ENCODE measurements at regions not wholly inside any gene's neighbourhood (a gene's known extent, or its start where the extent isn't known, plus 50 kb on each side); places are given as distances from the start of the nearest gene placed in this dataset.

DNA sequence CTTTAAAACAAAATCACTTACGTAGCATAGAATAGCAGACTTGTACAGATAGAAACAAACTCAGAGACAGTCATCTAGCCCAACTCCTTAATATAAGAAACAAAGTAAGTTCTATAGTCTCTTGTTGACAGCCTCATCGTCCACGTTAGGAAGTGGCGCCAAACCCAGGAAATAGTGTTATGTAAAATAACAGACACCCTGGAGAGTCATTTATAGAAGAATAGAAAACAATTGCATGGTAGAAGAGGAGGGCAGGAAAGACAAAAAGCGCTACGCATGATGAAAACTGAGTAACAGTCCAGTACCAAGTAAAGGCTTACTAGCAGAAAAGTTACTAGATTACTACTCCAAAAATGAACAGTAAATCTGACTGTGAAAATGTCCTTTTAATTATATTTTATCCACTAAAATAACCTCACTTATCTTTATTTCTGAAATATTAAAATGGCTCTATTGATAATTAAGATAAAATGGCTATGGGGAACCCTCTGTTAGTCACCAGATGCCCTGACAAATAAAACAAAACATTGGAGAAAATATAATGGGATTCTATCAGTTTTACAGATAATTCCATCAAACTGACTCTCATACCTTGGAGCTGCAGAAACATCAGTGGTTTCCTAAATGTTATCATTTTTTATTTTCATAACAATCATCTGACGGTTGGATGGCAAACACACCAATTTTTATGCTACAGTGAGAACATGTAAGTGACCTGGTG, 434.0 kb upstream of the C9orf72 start:
- H3K27ac ChIP-seq = no peak overlapping the region
- intact Hi-C loops (cut with DNase I) = no loop called here
- TF ChIP-seq, protein P1, sequence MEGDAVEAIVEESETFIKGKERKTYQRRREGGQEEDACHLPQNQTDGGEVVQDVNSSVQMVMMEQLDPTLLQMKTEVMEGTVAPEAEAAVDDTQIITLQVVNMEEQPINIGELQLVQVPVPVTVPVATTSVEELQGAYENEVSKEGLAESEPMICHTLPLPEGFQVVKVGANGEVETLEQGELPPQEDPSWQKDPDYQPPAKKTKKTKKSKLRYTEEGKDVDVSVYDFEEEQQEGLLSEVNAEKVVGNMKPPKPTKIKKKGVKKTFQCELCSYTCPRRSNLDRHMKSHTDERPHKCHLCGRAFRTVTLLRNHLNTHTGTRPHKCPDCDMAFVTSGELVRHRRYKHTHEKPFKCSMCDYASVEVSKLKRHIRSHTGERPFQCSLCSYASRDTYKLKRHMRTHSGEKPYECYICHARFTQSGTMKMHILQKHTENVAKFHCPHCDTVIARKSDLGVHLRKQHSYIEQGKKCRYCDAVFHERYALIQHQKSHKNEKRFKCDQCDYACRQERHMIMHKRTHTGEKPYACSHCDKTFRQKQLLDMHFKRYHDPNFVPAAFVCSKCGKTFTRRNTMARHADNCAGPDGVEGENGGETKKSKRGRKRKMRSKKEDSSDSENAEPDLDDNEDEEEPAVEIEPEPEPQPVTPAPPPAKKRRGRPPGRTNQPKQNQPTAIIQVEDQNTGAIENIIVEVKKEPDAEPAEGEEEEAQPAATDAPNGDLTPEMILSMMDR (IDR thresholded peaks at IDR 0.05) = no peak

DNA sequence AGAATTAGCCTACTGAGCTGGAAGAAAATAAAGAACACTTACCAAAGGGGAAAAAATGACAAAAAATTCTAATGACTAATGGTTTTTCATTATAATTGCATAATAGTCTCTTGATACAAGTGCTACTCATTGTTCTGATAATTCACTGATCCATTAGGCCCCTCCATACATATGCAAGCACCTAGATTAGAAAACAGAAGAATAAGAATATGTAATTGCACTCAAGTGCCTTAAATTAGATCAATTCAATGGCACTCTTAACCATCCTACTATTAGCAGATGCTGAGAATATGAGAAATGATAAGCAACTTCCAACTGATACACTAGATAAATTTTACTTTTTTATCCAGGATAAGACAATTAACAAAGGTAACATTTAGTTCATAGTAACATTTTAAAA, 440.9 kb upstream of the C9orf72 start:
- no peaks in the 10 kb centered on the region for H3K36me3 ChIP-seq
- no peaks in the 10 kb centered on the region for H3K9me3 ChIP-seq
- H3K27ac ChIP-seq = no peak overlapping the region
- TF ChIP-seq, protein P1 (IDR thresholded peaks at IDR 0.05) = no peak
- H3K4me1 ChIP-seq = no peaks in the 10 kb centered on the region
- H3K27me3 ChIP-seq = no peaks in the 10 kb centered on the region
- DNase-seq (ENCODE audit: low spot score in 2 of 2) = no peak
- intact Hi-C loops (cut with DNase I) = no loop called here
- no peak overlapping the region for H3K4me3 ChIP-seq

More for the DNA sequence above, 434.0 kb upstream of the C9orf72 start:
- Histone ChIP-seq H3K36me3 (no peaks in the 10 kb centered on the region), H3K4me1 (no peaks in the 10 kb centered on the region), H3K4me3 (no peak overlapping the region), H3K9me3 (no peaks in the 10 kb centered on the region), H3K27me3 (no peaks in the 10 kb centered on the region)
- DNase-seq (ENCODE audit: low spot score in 2 of 2) = no peak

DNA sequence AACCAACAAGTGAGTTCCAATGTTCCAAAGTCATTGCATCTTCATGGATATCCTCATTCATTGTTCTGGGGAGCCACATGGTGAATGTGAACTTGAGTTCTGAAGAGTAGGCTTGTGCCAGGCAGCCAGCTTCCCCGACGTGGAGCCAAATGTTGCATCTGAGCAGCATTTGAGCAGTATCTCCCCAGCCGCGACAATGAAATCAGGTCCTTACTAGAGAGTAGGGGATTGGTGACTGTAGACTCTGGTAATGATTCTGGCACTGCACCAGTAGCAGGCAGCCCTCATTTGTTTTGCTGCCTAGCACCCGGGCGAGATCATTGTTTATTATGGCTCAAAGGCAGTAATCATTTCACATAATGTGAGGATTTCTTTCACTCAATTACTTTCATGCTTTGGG, 451.4 kb upstream of the C9orf72 start:
- intact Hi-C loops (cut with DNase I) = no loop called here
- no peaks in the 10 kb centered on the region for H3K4me1 ChIP-seq
- no peak overlapping the region for H3K4me3 ChIP-seq
- H3K27me3 ChIP-seq = no peaks in the 10 kb centered on the region
- H3K27ac ChIP-seq = no peak overlapping the region
- no peak for DNase-seq (ENCODE audit: low spot score in 2 of 2)
- no peaks in the 10 kb centered on the region for H3K9me3 ChIP-seq
- H3K36me3 ChIP-seq = no peaks in the 10 kb centered on the region
- TF ChIP-seq, protein P1 (IDR thresholded peaks at IDR 0.05) = no peak

DNA sequence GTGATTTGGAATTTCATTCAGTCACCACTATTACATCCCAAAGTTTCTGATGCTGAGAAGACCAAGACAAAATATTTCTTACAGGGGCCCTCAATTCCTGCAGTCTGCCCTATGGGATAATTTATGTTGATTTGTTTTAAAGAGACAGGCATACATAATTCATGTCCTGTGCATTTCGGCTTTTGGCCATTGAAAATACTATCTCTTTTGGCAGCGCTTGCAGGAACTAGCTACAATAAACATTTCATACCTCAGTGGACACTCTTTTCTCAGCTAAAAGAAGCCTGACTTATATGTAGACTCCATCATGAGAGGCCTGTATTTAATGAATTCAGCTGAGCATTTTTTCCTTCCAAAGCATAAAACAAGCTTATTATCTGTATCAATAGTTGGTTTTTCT, 451.9 kb upstream of the C9orf72 start:
- Histone ChIP-seq H3K36me3 (no peaks in the 10 kb centered on the region), H3K27me3 (no peaks in the 10 kb centered on the region), H3K4me3 (no peak overlapping the region), H3K9me3 (no peaks in the 10 kb centered on the region), H3K4me1 (no peaks in the 10 kb centered on the region), H3K27ac (no peak overlapping the region)
- intact Hi-C loops (cut with DNase I) = no loop called here
- no peak for DNase-seq (ENCODE audit: low spot score in 2 of 2)
- TF ChIP-seq, protein P1 (IDR thresholded peaks at IDR 0.05) = no peak

DNA sequence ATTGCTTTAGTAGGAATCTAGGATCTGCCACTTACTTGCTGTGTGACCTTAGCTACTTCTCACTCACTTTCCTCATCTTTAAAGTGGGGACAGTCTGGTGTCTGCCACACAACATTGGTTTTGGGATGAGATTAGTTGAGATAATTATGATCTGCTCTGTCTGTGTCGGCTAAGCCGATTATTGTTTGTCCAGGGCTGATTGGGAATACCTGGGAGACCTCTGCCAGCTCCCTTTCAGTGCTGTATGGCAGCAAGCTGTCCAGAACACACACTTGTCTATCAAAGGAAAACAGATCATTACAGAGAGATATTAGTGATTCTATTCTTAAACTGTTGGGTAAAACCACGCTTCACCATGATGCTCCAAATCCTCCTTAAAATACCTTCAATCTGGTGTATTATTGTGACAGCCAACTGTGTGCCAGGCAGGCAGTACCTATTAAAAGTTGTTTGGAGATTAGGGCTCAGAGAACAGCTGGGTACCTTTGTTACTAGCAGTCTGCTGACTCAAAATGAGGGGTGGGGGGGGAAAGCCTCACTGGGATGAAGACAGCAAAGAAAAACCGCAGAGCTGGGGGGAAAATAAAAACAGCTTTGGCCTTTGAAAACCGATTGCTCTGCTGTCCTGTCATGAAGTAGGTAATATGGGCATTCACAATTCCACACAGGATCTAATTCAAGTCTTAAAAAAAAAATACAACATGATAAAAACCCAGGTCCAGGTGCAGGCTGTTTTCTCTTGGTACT, 458.4 kb upstream of the C9orf72 start:
- H3K27ac ChIP-seq = no peak overlapping the region

More for the DNA sequence above, 458.4 kb upstream of the C9orf72 start:
- no peaks in the 10 kb centered on the region for H3K4me1 ChIP-seq
- DNase-seq (ENCODE audit: low spot score in 2 of 2) = no peak
- no peaks in the 10 kb centered on the region for H3K36me3 ChIP-seq
- no peaks in the 10 kb centered on the region for H3K27me3 ChIP-seq
- TF ChIP-seq, protein P1 (IDR thresholded peaks at IDR 0.05) = no peak
- intact Hi-C loops (cut with DNase I) = no loop called here
- H3K9me3 ChIP-seq = no peaks in the 10 kb centered on the region
- H3K4me3 ChIP-seq = no peak overlapping the region

Measured in ascending aorta (tissue), 2 donors.